ENCODE measurements at regions not wholly inside any gene's neighbourhood (a gene's known extent, or its start where the extent isn't known, plus 50 kb on each side); places are given as distances from the start of the nearest gene placed in this dataset.

DNA sequence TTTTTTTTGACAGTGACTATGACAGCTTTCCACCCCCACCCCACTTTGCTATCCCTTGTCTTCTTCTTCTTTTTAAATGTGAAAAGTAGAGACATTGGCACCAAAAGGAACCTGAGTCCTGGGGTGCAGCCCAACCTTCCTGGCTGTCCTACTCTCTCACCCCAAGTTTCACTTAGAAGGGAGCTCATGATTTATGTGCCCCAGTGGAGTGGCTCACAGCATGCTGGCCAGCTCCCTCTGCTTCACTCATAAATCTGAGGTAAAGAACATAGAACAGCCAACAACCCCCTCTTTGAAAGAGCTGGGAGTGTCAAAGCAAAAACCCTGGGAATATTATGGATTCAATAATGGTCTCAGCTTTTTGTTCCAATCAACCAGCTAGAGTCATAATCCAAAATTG is 196.3 kb upstream of the DAPK1 start:
- Histone ChIP-seq H3K4me3 (ENCODE audit: extremely low read depth in 1 of 4, insufficient read depth in 2 of 4, low read depth in 3 of 4, low read length in 4 of 4) (no peak overlapping the region), H3K79me2 (ENCODE audit: control insufficient read depth in 1 of 2, insufficient read depth in 2 of 2, low read length in 2 of 2) (no peaks in the 10 kb centered on the region), H3K18ac (ENCODE audit: extremely low read depth, low read length) (no peak overlapping the region), H4K20me1 (replicated peaks in 1 of 2; ENCODE audit: control insufficient read depth in 1 of 2, insufficient read depth in 2 of 2, low read length in 2 of 2) (no peaks in the 10 kb centered on the region), H3K79me1 (ENCODE audit: low read depth, low read length) (no peaks in the 10 kb centered on the region), H3K23me2 (ENCODE audit: low read depth, low read length) (no peaks in the 10 kb centered on the region), H4K5ac (ENCODE audit: insufficient read length, low read depth, low read length) (no peak overlapping the region), H3K4ac (replicated peaks; ENCODE audit: insufficient read length, low read depth, low read length) (no peak overlapping the region), H2AK5ac (ENCODE audit: low read depth, low read length) (no peak overlapping the region), H4K91ac (replicated peaks; ENCODE audit: insufficient read length, low read length) (no peak overlapping the region), H3K4me1 (replicated peaks in 1 of 4; ENCODE audit: control insufficient read depth in 3 of 4, insufficient read depth in 4 of 4, low read length in 3 of 4) (no peaks in the 10 kb centered on the region), H2BK5ac (ENCODE audit: low read depth, low read length) (no peak overlapping the region), H2BK15ac (ENCODE audit: low read length) (no peak overlapping the region), H3K14ac (ENCODE audit: insufficient read length) (no peak overlapping the region), H4K8ac (ENCODE audit: extremely low read depth, insufficient read depth, low read length) (no peak overlapping the region), H3K36me3 (ENCODE audit: control insufficient read depth in 2 of 4, insufficient read depth in 4 of 4, low read length in 3 of 4) (no peaks in the 10 kb centered on the region), H3K27me3 (replicated peaks in 1 of 4; ENCODE audit: control insufficient read depth in 3 of 4, extremely low read depth in 1 of 4, insufficient read depth in 3 of 4, low read length in 3 of 4) (no peaks in the 10 kb centered on the region; a peak in 1 of 7 replicates), H3K9ac (replicated peaks in 1 of 4; ENCODE audit: extremely low read depth in 1 of 4, low read depth in 3 of 4, low read length in 3 of 4) (no peak overlapping the region), H3K4me2 (ENCODE audit: insufficient read depth in 1 of 2, low read depth in 2 of 2, low read length in 2 of 2) (no peak overlapping the region), H2BK20ac (ENCODE audit: low read length) (no peak overlapping the region), H3K9me3 (ENCODE audit: insufficient read depth in 2 of 2, low read depth in 1 of 2, low read length in 1 of 2) (no peaks in the 10 kb centered on the region), H2BK12ac (ENCODE audit: low read depth, low read length) (no peak overlapping the region), H2AFZ (ENCODE audit: low read length) (no peak overlapping the region), H3K27ac (ENCODE audit: low read depth, low read length) (no peak overlapping the region), H2BK120ac (replicated peaks; ENCODE audit: low read depth, low read length) (no peak overlapping the region), H3K56ac (replicated peaks; ENCODE audit: insufficient read length, low read depth, low read length) (no peak overlapping the region), H3K23ac (ENCODE audit: insufficient read length) (no peak overlapping the region)
- POLR2A ChIA-PET (ENCODE audit: partially characterized antibody) = no interaction called here
- FAIRE-seq = no peak
- CTCF ChIA-PET (ENCODE audit: partially characterized antibody) = interaction anchor here (0.9 to 2.1 kb wide), 5 partner anchors 11 to 887 kb away, joined by 3 to 8 read pairs (median 3); no protein-coding TSS in a partner anchor
- no peak for DNase-seq (ENCODE audit: low read depth in 1 of 2, low spot score in 2 of 2)
- TF ChIP-seq CHD1 (IDR thresholded peaks at IDR 0.05; ENCODE audit: low read depth, low read length) (no peak), CBX8 (IDR thresholded peaks at IDR 0.05; ENCODE audit: borderline replicate concordance, low read depth, low read length) (no peak), SIRT6 (IDR thresholded peaks at IDR 0.05; ENCODE audit: low read length) (no peak), JUND (IDR thresholded peaks at IDR 0.05; ENCODE audit: low read length) (no peak), BCL11A (IDR thresholded peaks at IDR 0.05; ENCODE audit: low read depth in 2 of 2, low read length in 2 of 2) (no peak), POU5F1 (IDR thresholded peaks at IDR 0.05; ENCODE audit: low read depth, low read length) (no peak), GABPA (IDR thresholded peaks at IDR 0.05; ENCODE audit: borderline replicate concordance, insufficient read depth, low read length) (no peak), TEAD4 (IDR thresholded peaks at IDR 0.05; ENCODE audit: low read depth, low read length) (no peak)
- TF ChIP-seq, protein P1, sequence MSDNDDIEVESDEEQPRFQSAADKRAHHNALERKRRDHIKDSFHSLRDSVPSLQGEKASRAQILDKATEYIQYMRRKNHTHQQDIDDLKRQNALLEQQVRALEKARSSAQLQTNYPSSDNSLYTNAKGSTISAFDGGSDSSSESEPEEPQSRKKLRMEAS (IDR thresholded peaks at IDR 0.05) = no peak
